Fibroblast of peridontal ligament (primary cell): ENCODE measurements at regions not wholly inside any gene's neighbourhood (a gene's known extent, or its start where the extent isn't known, plus 50 kb on each side); places are given as distances from the start of the nearest gene placed in this dataset.
"Not testable (repeated sequence)": the region's sequence is repeated elsewhere in the genome, so short reads cannot be mapped to it uniquely, and the experiment has no call there.

ENCODE experiments used
- DNase-seq: peaks from one replicate; pipeline ENCODE4 v3.0.0-alpha.2; 2010; ENCODE audit errors: extremely low read depth

- DNase-seq = no peak
These were observed 248.1 kb upstream of the CBLB start for GRCh38 chr3:106116733-106117489.

GRCh38 chr3:106117490-106117858, 248.7 kb upstream of the CBLB start:
- DNase-seq = no peak

DNA sequence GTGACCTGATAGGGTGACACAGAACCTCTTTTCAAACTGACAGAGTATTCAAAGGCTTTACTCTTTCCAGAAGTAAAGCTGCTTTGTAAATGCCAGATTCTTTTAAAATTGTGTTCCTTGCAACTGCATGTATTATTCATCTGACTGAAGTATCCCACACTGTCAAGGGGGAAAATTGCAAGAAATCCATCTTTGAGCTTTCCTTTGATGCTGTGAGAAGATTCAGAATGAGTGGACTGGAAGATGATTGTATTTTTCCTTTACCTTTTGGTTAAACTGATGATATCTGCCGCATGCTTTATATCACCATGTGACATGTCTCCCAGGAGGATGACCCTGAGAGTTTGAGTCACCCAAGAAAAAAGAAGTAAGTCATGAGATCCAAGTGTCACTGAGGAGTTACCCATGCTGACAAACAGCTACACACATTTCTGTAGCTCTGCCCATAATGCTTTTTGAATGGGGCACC, 250.8 kb upstream of the CBLB start:
- peak; percentile 69 for DNase-seq

GRCh38 chr3:106120356-106120755, 251.5 kb upstream of the CBLB start:
- peak; percentile 76 for DNase-seq

- DNase-seq = no peak
These were observed 252.9 kb upstream of the CBLB start for GRCh38 chr3:106121491-106122289.

GRCh38 chr3:106124818-106125217, 256.0 kb upstream of the CBLB start:
- no peak for DNase-seq

GRCh38 chr3:106125321-106125720, 256.5 kb upstream of the CBLB start:
- no peak for DNase-seq

DNA sequence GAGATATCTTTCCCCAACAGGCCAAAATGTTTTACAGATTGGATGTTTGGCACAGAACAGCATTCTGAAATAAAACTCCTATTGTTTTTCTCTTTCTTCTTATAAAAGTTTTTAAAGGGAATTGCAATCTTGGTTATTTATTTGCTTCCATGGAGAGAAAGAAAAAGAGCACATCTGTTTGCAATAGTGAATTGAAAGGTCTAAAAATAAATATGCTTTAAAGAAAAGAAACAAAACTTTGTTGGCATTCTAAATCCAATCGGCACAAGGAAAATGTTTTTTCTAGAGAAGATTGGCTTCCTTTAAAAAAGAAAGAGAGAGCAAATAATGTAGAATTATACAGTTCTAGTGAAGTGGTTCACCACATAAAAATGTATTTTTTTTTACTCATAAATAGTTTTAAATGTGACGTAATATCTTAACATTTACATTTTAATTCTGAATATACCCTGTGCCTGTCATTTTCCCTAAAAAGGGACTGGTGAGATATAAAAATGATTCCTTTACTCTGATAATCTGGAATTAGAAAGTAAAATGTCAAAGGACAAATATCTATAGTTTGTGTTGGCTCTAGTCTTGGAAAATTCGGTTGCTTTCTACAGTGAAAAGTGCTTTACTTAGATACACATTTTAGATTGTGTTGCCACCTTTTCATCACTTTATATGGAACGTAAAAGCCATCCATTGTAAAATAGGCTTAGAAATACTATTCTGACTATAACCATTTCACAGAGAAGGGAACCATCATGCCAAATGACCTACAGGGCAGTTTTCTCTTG, 257.4 kb upstream of the CBLB start:
- DNase-seq = peak; percentile 76

- DNase-seq = no peak
These were observed 258.0 kb upstream of the CBLB start for GRCh38 chr3:106126846-106127235.

GRCh38 chr3:106129939-106130338, 261.1 kb upstream of the CBLB start:
- DNase-seq = no peak

DNA sequence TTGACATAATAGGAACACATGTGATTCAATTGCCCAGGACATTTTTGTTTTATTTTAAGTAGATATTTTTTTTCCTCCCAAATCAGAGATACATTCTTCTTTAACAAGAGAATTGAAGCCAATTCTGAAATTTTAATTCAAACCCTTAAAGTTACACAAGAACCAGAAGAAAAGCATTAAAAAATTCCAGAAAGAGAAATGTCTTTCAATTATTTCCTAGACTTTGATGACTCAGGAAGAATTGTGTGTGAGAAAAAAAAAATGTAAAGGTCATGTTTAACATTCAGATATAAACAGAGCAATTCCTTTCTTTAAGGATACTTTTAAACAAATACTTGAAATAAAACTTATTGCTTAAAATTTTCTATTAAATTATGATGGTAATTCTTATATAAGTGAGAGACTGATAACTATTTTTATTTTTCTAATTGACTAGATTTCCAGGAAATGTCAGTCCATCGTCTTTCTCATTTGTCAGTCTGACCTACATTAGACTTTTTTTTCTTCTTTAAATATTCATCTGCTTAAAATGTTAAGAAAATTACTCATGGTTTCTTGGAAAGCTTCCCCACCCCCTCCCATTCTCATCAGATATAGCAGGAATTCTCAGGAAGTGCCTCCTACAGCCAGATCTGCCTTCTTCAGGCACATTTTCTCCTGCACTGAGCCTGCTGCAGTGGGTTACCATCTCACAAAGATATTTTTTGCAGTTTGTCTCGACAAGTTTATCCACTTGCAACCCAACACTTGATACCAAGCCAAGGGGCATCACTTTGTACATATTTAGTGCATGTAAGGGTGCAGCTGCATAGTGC, 261.8 kb upstream of the CBLB start:
- peak; percentile 84 for DNase-seq

DNA sequence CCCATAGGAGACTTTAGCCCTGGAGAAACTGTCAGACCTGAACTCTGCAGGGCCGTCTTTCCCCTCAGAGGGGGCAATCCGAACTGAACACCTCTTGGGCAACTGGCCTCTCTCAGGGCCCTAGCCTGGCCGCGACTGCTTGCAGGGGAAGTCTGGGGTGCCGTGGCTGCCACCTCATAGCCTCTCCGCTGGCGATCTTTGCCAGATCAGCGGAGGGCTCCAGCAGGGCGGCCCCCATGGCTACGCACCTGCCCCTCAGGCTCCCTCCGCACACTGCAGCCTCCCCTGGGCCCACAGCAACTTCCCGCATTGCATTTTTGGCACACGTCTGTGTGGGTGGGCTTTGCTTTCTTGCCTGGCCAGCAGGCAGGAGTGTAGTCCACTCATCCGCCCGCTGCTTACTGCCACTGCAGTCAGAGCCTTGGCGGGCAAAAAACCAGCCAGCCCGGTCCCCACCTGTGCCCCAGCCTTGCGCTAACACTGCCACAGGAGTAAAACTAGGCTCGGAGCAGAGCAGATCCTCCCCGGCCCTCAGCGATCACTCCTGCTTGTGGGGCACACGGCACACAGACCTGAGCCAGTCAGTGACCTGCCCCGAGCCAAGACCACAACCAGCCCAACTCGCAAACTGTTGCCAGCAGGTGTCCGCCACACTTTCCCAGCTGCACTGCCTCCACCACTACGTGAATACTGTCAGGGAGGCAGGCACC, 266.8 kb upstream of the CBLB start:
- DNase-seq = no peak

DNA sequence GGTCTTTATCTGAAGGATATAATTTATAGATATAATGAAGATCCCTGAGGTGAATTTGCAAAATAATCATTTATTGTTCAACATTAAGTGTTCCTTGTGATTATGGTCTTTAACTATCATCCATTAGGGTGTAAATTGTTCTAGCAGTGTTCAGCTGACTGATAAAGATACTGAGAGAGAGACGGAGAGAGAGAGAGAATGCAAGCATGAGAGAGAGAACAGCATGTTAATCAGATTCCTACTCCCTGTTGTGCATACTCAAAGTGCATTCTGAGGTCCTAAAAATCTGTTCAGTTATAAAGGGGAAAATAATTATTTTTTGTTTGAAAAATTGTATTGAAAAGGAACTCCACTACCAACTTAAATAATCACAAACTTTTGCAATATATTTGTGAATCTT, 271.0 kb upstream of the CBLB start:
- no peak for DNase-seq

- DNase-seq = no peak
These were observed 271.6 kb upstream of the CBLB start for GRCh38 chr3:106140431-106140830.

GRCh38 chr3:106144030-106144429, 275.2 kb upstream of the CBLB start:
- no peak for DNase-seq

- not testable (repeated sequence) for DNase-seq
These were observed 279.7 kb upstream of the CBLB start for GRCh38 chr3:106148440-106149082.

GRCh38 chr3:106157411-106157810, 288.6 kb upstream of the CBLB start:
- DNase-seq = no peak

GRCh38 chr3:106160396-106160795, 291.6 kb upstream of the CBLB start:
- peak; percentile 25 for DNase-seq

GRCh38 chr3:106161246-106161645, 292.4 kb upstream of the CBLB start:
- no peak for DNase-seq

- no peak for DNase-seq
These were observed 298.9 kb upstream of the CBLB start for GRCh38 chr3:106167728-106168127.
